ENCODE measurements at regions not wholly inside any gene's neighbourhood (a gene's known extent, or its start where the extent isn't known, plus 50 kb on each side); places are given as distances from the start of the nearest gene placed in this dataset.
"Not testable (repeated sequence)": the region's sequence is repeated elsewhere in the genome, so short reads cannot be mapped to it uniquely, and the experiment has no call there.

DNA sequence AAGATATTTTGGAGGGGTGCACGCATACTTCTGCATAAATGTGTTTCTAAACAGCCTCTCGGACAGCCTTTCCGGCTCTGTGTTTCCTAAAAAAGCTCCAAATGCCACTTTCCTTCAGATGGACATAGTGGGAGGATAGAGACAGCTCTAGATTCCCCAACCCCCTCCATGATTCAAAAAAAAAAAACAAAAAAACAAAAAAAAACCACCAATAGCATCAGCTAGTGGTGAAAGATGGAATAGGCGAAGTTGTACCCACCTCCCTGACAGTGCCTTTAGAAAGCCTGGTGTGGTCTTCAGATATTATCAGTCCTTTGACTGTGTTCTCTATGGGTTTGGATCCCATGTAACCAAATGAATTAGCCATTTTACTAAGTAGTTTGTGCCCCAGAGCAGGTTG, 94.1 kb downstream of the PHETA1 start:
- DNase-seq (ENCODE audit: low read depth) = no peak

DNA sequence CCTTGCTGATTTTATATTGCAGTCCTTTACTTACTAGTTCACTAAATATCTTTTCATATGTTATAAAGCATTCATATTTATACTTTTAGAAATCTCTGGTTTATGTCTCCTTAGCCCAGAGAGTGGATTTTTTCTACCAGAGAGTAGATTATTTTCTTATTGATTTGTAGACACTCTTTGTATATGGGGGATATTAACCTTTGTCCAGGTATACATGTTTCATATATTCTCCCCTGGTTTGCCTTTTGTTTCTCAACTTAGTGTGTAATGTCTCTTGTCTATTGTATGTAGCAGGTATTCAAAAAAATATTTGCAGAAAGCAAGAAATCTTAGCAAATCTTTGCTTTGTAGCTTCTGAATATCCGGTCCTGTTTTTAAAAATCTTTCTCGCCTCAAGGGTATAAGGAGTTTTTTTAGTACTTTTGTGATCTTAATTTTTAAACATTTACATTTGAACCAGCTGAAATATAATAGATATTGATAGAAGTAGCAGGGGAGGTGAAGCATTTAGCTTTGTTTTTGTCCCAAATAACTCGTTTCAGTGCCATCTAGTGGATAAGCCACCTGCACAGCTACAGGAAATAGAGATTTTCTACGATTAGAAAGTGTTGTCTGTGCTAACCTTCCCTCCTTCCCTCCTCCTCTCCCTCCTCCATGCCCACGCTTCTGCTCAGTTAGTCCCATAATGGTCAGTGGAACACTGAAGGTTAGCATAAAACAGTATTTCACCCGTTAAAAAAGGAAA, 97.0 kb downstream of the PHETA1 start:
- DNase-seq (ENCODE audit: low read depth) = no peak

DNA sequence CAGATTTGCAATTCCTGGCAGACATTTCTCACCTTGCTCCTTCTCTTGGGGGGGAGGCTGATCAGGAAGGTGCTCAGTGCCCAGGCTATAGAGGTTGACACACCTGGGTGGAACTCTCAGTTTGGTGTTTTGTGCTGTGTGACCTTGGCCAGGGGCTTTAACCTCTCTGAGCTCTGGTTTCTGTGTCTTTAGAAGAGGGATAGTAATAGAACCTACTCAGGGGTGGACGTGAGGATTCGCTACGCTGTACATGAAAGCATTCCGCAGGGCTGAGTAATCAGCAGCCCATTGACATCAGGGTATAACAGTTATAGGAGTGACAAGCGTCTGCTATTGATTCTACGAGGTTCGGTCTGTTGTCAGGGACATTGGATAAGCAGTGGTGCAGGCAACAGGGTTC, 98.1 kb downstream of the PHETA1 start:
- DNase-seq (ENCODE audit: low read depth) = no peak

DNA sequence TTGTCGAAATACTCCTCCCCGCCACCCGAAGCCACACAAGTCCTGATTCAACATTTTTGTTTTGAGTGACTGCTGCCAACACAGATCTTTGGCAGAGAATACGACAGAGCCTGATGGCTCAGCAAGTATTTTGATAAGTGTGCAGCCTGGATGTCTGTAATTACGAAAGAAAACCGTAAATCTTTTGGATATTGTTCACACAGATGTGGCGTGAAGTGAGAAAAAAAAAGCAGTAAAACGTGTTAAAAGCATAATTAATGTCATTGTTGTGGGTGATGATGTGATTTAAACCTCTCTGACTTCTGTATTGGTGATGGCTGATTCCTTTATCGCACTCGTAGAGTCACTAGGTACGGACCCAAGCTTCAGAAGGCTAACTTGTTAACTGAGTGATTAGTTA, 98.7 kb downstream of the PHETA1 start:
- DNase-seq (ENCODE audit: low read depth) = no peak

DNA sequence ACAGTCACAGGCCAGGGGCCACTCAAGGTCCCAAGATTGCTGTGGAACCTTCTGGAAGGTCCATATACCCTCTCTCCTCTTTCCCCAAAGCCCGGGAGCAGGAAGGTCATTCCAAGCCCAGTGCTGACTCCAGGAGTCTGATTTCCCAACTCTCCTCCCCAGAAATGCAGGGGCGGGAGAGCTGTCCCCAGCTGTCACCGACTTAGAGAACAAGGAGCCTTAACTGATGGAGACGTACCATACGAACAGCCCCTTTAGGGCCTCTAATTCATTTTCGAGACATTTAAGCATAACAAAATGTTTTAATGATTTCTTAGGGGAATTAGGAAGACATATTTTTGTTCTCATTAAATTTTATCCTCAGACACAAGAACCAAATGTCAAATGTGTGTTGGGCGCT, 99.2 kb downstream of the PHETA1 start:
- no peak for DNase-seq (ENCODE audit: low read depth)

DNA sequence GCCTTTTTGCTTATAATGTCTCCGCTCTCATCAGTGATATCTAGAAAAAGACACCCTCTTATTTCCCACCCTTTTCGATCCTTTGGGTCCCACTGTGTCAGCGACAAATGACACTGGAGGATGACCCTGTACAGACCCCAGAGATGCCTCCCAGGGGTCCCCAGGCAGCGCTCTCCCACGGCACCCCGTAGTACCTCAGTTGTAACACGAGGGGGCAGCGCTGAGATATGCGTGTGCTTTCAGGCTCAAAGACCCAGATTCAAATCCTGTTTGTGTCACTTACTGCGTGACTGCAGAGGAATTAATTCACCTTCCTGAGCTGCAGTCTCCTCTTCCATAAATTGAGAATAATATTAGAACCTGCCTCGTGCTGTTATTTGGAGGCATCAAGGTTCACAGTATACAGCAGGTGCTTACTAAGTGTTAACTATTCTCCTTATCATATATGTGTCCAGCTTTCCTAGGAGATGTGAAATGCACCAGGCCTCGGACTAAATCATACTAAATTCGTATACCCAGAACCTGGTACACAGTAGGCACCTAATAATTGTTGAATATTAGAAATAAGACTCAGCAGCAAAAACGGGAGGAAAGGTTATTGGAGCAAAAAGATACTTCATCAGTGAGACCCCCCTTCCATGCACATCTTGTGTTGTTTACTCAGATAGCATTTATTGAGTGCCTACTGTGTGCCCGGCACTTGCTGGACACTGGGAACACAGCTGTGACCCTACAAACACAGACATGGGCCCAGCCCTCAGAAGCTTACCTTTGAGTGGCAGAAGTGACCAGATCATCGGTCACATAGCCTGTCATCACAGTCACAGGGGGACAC, 99.9 kb downstream of the PHETA1 start:
- no peak for DNase-seq (ENCODE audit: low read depth)

DNA sequence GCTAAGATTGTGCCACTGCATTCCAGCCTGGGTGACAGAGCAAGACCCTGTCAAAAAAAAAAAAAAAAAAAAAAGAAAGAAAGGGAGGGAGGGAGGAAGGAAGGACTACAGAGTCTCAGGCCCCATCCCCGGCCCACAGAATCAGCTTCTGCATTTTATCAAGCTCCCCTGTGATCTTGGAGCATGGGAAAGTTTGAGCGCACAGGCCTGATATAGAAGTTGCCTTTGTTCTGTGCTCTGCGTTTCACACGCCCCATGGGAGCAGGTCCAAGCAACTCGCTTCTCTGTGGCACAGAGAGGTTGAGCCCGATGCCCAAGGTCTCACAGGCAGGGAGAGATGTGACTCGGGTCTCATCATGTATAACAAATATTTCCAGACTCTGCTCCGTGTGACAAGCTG, 101.8 kb downstream of the PHETA1 start:
- no peak for DNase-seq (ENCODE audit: low read depth)

DNA sequence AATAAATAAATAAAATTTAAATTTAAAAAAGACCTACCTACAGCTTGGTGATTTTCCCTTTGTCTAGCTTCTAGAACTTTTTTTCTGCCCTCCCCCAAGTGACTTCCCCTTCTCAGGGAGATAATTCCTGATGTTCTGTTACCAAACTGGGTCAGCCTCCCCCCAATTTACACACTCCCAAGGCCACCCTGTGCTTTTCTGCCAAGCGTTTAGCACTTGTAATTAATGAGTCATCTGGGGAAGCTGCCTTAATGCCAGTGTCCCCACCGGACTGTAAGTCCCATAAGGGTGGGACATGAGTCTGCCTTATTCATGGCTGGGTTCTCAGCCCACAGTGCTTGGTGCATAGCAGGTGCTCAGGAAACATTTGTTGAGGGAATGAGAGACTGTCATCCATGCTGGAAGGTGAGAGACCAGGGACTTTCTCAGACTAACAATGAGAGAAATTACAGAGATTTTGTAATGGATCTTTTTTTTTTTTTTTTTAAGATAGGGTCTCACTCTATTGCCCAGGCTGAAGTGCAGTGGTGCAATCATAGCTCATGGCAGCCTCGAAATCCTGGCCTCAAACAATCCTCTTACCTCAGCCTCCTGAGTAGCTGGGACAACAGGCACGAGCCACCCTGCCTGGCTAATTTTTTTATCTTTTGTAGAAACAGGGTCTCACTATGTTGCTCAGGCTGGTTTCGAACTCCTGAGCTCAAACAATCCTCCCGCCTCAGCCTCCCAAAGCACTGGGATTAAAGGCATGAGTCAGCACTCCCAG, 106.8 kb downstream of the PHETA1 start:
- no peak for DNase-seq (ENCODE audit: low read depth)

DNA sequence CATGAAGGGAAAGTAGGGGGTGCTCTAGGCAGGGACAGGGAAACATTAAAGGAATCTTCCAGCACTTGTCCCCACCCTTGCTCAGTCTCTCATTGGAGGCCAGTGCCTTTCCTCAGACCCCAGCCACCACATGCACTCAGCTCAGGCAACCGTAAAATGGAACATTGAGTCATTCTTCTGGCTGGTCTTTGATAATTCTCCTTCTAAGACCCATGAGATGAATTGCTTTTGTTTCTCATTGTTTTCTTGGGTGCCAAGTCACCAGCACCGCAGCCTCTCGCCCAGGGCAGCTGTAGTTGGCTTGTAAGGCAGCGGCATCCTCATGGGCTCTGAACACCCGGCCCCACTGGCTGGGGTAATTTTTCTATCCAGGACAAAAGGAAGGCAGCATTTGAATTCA, 108.2 kb downstream of the PHETA1 start:
- DNase-seq (ENCODE audit: low read depth) = no peak

DNA sequence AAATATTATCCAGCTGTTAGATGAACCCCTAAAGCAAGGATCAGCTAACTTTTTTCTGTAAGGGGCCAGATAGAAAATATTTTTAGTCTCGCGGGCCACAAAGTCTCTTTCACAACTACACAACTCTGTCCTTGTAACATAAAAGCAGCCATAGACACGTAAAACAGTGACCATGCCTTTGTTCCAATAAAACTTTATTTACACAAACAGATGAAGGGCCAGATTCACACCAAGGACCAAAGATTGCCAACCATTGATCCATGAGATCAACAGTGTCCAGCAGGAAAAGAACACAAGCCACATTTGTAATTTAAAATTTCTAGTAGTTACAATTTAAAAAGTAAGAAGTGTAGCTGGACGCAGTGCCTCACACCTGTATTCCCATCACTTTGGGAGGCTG, 109.7 kb downstream of the PHETA1 start:
- DNase-seq (ENCODE audit: low read depth) = no peak

DNA sequence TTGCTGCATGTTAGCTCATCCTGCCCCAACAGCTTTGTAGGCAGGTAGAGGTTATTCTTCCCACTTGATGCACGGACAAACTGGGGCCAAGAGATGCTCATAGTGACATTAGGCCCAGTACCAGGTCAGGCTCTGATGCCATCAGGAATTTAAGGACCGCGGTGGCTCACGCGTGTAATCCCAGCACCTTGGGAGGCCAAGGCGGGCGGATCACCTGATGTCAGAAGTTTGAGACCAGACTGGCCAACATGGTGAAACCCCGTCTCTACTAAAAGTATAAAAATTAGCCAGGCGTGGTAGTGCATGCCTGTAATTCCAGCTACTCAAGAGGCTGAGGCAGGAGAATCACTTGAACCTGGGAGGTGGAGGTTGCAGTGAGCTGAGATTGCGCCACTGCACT, 110.8 kb downstream of the PHETA1 start:
- DNase-seq (ENCODE audit: low read depth) = not testable (repeated sequence)

DNA sequence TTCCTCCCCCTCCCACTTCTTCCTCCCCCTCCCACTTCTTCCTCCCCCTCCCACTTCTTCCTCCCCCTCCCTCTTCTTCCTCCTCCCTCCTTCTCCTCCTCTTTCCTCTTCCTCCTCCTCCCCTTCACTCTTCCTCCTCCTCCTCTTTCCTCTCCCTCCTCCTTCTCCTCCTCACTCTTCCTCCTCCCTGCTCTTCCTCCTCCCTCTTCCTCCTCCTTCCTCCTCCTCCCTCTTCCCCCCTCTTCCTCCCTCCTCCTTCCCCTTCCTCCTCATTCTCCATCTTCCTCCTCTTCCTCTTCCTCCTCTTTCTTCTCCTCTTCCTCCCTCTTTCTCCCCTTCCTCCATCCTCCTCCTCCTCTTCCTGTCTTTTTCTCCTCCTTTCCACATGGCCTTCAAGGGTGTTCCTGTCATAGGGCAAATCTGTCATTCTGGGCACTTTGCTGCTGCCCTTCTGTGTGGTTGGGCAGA, 111.4 kb downstream of the PHETA1 start:
- DNase-seq (ENCODE audit: low read depth) = no peak

DNA sequence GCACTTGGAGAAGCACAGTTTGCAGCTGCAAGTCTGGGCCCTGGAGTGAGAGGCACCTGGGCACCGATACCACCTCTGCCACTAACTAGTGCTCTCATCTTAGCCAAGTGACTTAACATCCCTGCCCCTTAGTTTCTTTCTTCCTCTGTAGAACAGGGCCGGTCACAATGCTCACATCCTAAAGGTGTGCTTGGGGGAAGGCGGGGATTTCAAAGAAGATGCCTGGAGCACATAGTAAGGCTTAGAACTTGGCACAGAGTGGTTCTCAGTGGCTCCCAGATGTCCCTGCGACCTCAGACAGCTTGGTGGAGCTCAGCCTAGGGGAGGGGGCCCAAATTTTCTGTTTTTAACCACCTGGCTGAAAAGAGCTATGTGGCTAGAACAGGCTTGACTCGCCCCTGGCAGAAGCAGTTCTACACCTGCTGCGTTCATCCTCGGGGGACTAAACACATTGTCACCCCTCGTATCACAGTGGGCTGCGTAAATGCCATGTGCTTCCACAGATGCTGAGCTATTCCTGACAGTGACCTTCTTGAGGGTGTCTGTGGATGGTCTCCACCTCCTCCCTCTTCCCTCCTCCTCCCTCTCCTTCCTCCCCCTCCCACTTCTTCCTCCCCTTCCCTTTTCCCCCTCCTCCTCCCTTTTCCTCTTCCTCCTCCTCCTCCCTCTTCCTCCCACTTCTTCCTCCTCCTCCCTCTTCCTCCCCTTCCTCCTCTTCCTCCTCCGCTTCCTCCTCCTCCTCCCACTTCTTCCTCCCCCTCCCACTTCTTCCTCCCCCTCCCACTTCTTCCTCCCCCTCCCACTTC, 112.1 kb downstream of the PHETA1 start:
- no peak for DNase-seq (ENCODE audit: low read depth)

DNA sequence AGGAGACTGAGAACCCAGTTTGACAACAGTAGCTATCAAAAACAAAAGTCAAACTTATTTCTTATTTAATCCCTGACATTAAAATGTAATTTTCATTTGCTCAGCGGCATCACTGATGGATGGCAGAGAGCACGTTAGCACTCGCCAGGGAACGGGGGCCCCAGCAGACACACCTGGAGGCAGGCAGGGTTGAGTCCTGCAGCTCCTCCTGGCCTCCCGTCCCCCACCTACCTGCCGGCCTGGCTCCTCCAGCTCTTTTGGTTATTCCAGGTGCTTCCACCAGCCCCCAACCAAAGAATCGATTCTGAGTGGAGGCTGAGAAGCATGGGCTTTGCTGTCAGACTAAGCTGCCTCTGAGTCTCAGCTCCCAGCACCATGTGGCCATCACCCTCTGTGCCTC, 113.6 kb downstream of the PHETA1 start:
- DNase-seq (ENCODE audit: low read depth) = no peak

DNA sequence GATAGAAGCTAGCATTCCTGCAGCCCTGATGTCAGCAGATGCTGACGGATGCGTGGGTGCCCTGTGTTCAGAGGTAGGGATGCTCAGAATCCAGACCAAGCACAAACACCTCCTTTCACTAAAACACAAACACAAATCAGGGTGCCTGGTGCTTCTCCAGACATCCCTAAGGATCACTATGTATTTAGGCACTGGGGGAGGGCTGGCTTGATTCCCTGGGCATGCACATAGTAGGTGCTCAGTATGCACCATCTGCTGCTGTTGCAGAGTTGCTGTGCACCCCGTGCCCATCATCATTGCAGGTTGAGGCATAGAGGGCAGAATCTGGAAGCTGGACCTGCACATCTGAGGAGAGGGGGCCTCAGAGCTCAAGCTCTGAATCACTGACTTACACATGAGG, 114.8 kb downstream of the PHETA1 start:
- no peak for DNase-seq (ENCODE audit: low read depth)

DNA sequence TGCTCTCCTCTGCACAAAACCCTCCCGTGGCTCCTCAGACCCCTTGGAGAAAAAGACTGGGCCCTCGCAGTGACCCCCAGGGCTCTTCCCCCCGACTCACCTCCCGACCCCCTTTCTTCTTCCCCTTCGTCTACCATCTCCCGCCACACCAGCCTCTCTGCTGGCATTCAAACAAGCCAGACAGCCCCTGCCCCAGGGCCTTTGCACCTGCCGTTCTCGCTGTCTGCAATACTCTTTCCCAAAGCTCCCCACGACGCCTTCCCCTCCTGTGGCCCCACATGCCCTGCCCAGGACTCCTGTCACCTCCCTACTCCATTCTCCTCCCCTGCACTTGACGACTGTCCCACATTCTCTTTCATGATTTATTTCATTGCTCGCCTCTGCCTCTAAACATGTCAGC, 115.7 kb downstream of the PHETA1 start:
- DNase-seq (ENCODE audit: low read depth) = no peak

DNA sequence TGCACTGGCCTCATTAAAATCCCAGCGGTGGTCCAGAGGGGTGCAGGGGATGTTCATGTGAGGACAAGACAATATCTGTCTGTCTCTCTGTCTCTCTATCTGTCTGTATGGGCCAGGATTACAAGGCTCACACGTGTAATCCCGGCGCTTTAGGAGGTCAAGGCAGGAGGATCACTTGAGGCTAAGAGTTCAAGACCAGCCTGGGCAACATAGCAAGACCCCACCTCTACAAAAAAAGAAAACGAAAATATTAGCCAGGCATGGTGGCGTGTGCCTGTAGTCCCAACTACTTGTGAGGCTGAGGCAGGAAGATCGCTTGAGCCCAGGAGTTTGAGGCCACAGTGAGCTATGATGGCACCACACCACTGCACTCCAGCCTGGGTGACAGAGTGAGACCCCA, 117.1 kb downstream of the PHETA1 start:
- no peak for DNase-seq (ENCODE audit: low read depth)

DNA sequence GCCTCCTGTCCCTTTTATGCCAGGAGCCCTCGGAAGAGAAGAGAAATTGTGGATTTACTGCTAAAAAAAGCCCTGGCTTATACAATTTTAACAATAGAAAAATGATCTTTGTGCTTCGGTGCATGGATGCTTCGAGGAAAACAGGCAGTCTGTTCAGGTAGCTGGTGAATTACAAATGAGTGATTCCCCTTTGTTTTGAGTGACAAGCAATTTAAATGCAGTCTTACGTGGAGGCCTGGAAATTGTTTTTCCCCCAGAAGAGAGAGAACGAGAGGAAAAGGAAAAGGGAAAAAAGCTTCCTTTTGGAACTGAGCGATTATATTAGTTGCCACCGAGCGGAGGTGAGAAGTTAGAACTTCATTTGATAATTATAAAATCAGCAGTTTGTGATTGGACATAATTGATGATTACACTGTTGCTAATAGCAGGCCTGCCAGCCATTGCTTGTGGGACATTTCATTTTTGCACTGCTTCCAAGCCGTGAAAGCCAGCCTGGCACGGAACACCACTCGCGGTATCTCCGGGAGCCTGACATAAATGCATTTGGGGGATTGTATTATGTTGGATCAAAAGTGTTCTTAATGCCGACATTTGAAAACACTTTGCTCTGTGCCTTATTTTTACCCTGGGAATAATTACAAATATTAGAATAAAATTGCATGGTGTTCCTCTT, 117.7 kb downstream of the PHETA1 start:
- DNase-seq (ENCODE audit: low read depth) = no peak

DNA sequence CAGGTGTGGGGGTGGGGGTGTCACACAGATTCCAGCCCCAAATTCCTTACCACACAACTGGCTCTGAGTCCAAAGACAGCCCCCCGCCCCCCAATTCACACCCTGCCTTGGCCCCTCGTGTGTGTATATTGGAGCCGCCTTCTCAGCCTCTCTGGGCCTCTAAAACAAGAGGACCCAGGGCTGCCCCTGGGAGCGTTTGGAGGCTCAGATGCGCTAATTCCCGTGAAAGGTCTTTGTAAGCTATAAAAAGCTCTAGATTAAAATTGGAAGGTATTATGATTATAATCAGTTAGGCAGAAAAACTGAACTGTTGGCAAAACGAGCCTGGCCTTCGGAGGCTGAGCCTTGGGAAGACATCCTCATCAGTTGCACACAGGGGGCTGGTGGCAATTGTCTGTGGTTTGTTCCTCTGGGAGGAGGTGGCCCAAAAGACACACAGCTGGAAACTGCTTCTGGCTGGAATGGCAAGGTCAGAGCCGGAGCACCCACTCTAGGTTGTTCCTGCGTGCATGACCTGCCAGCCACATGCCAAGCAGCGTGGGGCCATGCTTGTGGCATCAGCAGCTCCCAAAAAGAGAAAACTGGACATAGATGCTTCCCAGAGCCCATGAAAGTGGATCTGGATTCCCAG, 118.5 kb downstream of the PHETA1 start:
- no peak for DNase-seq (ENCODE audit: low read depth)

DNA sequence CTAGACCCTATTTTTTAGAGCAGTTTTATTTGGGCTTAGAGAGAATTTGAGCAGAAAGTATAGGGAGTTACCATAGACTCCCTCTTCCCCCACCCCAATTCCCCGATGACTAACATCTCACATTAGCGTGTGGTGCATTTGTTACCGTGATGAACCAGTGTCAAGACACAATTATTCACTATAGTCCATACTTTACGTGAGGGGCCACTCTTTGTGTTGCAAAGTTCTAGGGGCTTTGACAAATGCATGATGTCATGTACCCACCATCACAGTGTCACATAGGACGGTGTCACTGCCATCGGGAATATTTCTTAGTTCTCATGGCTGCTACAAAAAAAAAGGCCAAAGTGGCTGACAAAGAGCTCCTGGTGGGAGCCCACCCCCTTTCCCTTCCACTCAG, 119.1 kb downstream of the PHETA1 start:
- no peak for DNase-seq (ENCODE audit: low read depth)

DNA sequence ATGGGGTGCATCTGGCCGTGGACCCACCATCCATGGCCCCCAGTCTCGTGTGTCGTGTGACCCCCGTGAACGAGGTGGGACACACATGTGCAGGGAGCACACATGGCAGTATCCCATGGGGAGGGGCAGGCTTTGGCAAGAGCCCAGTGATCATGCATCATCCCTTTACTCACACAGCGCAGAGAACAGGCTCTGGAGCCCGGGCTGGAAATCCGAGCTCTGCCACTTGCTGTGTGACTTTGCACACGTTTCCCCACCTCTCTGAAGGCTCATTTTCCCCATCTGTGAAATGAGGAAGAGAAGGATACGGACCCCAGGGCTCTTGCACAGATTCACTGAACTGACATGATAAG, 119.9 kb downstream of the PHETA1 start:
- no peak for DNase-seq (ENCODE audit: low read depth)
